ENCODE measurements at regions not wholly inside any gene's neighbourhood (a gene's known extent, or its start where the extent isn't known, plus 50 kb on each side); places are given as distances from the start of the nearest gene placed in this dataset.
A peak's percentile ranks its signal among the peaks of the same experiment; 100 is the strongest.
"Not testable (repeated sequence)": the region's sequence is repeated elsewhere in the genome, so short reads cannot be mapped to it uniquely, and the experiment has no call there.

DNA sequence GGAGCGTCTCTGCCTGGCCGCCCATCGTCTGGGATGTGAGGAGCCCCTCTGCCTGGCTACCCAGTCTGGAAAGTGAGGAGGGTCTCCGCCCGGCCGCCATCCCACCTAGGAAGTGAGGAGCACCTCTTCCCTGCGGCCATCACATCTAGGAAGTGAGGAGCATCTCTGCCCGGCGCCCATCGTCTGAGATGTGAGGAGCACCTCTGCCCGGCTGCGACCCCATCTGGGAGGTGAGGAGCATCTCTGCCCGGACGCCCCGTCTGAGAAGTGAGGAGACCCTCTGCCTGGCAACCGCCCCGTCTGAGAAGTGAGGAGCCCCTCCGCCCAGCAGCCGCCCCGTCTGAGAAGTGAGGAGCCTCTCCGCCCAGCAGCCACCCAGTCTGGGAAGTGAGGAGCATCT lies 84.5 kb downstream of the IDS start:
- DNase-seq (ENCODE audit: low spot score) = not testable (repeated sequence)

DNA sequence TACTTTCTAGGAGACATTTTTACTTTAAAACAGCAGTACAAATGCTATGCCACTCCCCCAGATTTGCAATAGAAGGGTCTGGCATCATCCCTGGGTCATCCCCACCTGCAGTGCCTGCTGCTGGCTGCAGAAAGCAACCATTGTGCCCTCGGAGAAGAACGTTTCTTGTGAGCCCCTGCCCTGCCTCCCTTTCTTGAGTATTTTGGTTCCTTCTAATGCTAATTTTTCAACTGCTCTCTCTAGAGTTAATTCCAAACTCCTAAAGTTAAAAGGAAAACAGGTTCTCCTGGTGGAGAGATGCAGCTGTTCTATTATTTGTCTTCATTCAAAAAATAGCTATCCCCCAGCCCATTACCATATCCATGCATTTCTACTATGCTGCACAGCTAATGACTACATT lies 107.1 kb downstream of the IDS start:
- DNase-seq (ENCODE audit: low spot score) = no peak

DNA sequence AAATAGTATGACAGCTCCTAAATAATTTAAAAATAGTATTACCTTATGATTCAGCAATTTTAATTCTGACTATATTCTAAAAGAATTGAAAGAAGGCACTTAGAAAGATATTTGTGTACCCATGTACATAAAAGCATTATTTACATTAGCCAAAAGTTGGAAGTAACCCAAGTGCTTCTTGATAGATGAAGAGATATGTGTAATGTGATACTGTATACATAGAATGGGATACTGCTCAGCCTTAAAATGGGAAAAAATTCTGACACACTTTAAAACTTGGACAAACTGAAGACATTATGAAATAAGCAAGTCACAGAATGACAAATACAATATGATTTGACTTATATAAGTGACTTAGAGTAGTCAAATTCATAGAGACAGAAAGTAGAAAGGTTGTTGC lies 112.2 kb downstream of the IDS start:
- DNase-seq (ENCODE audit: low spot score) = no peak

DNA sequence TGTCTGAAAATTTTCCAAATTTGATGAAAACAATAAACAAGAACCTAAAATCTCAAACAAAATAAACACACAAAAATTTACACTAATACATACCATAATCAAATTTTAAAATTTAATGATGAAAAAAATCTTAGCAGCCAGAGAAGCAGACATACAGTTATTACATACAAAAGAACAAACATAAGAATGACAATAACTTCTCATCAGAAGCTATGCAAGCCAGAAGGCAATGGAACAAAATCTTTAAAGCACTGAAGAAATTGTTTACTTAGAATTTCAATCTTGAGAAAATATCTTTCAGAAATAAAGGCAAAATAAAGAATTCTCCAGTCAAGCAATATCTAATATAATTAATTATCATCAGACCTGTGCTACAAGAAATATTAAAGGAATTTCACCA lies 121.3 kb downstream of the IDS start:
- DNase-seq (ENCODE audit: low spot score) = no peak

DNA sequence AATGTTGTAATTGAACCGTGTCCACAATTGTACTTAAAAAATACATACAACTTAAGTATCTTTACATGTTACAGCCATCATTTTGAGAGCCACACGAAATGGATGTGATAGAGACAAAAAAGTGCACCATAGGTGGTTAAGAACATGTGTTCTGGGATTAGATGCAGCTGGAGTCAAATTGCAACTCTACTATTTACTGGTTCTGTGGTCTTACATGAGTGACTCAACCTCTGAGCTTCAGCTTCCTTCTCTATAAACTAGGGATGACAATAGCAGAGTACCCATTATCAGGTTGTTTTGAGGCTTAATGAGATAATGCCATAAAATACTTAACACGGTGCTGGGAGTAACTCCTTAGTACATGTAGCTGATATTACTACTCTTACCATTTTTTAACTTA lies 130.4 kb downstream of the IDS start:
- no peak for DNase-seq (ENCODE audit: low spot score)

GRCh38 chrX:149372866-149373265 lies 132.2 kb downstream of the IDS start:
- DNase-seq (ENCODE audit: low spot score) = no peak

- DNase-seq (ENCODE audit: low spot score) = no peak
Observed at GRCh38 chrX:149371986-149372385, 133.1 kb downstream of the IDS start.

DNA sequence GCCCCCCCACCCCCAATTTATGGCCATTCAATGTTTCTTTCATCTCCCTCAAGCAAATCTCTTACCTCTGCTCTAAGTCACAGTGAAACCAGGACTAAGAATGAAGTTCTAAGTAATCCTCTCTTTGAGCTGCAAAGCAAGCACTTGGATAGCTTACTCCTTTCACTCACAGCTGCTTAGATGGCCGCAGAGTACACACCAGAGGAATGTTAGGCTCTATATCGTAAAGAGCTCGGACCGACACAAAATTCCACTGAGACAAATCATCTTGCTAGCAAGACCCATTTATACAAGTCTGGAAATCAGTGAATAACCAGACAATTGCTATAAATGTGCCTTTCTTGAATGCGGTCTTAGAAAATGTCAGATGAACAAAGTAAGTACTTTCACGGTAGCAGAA lies 135.0 kb downstream of the IDS start:
- no peak for DNase-seq (ENCODE audit: low spot score)

GRCh38 chrX:149365552-149365951 lies 139.6 kb downstream of the IDS start:
- no peak for DNase-seq (ENCODE audit: low spot score)

- no peak for DNase-seq (ENCODE audit: low spot score)
Observed at GRCh38 chrX:149365061-149365460, 140.0 kb downstream of the IDS start.

- no peak for DNase-seq (ENCODE audit: low spot score)
Observed at GRCh38 chrX:149363965-149364364, 141.1 kb downstream of the IDS start.

DNA sequence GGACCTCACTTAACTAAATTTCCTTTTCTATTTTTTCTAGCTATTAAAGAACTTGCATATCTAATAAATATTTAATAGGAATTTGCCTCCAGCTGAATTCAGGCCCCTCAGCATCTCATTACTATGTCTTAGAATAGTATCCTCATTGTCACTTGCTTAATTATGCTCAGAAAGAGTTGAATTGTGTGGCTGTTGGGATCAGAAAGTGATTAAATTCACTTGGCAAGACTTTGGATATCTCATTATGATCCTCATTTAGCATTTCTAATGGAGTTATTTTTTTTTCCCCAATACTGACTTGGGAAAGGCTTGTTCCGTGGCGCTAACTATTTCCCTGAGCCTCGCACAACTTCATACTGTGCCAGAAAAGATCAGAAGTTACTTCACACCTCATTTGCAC lies 158.8 kb downstream of the IDS start:
- no peak for DNase-seq (ENCODE audit: low spot score)

- DNase-seq (ENCODE audit: low spot score) = no peak
Observed at GRCh38 chrX:149322316-149322715, 182.8 kb downstream of the IDS start.

DNA sequence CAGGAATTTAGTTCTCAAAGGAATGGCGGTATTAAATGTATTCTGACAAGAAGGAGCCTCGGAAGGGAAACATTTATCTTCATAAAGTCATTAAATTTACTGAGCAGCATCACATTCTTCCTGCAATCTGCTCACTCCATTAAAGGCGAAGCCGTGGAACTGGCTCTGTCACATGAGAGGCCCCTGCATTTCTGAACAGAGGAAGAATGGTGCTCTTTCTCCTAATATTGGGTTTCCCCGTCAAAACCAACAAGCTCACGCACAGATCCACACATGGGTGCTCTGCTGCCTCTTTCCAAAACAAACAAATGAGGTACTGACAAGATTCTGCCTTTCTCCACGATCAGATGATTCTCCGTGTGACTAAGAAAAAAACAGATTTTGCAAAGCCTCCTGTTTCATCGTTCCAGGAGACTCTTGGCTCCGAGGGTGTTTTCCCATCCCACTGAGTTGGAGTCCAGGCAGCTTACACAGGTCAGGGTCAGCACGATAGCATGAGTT lies 191.2 kb downstream of the IDS start:
- no peak for DNase-seq (ENCODE audit: low spot score)

- DNase-seq (ENCODE audit: low spot score) = no peak
Observed at GRCh38 chrX:149312988-149313387, 192.1 kb downstream of the IDS start.

GRCh38 chrX:149312097-149312496 lies 193.0 kb downstream of the IDS start:
- no peak for DNase-seq (ENCODE audit: low spot score)

DNA sequence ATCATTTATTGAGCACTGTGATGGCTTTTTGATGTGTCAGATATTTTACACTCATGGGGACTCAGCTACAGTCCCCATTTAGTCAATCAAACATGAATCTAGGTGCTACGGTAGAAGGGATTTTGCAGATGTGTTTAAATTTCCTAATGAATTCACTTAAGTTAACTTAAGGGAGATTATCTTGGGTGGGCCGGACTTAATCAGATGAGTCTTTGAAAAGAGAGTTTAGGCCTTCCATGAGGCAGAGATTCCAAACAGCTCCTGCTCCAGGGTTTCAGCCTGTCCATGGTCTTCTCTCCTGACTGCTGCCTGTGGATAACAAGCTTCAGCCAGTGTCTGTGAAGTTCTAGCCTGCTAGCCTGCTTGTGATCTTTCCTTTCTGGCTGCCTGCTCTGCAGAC lies 202.4 kb downstream of the IDS start:
- no peak for DNase-seq (ENCODE audit: low spot score)

DNA sequence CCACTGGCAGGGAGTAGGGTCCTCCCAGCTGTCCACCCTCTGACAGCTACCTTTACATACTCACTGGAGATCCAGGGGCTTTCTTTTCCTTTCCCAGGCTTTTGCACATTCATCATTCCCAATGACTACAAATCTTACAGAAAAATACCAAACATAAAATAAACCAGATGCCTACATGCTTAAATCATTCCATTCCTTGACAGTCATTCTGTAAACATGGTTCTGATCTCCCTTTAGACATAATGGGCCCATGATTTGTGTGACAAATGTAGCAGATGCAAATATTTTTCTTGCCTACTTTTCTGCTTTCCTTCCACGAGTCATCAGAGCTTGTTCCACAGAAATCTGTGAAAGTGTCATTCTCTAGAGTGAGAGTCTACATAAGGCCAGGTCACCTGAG lies 207.0 kb downstream of the IDS start:
- no peak for DNase-seq (ENCODE audit: low spot score)

DNA sequence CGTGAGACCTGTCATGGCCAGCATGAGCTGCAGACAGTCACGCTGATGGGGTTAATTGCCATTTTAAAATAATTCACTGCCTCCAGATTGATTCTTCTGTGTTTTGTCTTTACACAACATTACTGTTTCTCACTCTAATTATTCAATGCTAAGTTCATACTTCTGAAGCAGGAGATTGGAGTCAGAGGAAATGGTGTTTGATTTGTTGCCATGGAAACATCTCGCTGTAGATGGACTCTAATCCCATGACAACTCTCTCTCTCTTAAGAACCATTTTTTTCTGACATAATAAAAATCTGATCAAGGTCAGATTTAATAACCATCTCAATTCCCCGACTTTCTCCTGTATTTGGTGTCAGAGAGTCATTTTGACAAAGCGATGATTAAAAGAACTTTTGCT lies 209.0 kb downstream of the IDS start:
- DNase-seq (ENCODE audit: low spot score) = no peak

- DNase-seq (ENCODE audit: low spot score) = peak; percentile 13
Observed at GRCh38 chrX:149286940-149287349, 218.2 kb downstream of the IDS start.

- DNase-seq (ENCODE audit: low spot score) = no peak
Observed at GRCh38 chrX:149284616-149285015, 220.5 kb downstream of the IDS start.

DNA sequence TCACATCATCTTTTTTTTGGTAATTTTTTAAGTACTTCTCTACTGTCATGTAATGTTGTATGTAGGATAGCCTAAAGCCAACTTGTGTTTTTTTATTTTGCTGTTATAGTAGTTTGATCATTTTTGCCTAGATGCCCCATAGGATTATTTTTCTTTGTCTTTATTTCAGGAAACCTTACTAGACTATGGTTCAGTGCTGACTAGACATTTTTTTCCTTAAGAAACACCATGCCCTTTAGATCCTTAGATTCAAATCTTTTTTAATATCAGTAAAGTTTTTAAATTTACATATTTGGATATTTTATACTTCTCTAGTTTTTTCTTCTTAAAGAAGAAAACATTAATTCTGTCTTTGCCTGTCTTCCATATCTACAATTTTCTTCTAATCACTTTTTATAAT lies 221.3 kb downstream of the IDS start:
- no peak for DNase-seq (ENCODE audit: low spot score)

DNA sequence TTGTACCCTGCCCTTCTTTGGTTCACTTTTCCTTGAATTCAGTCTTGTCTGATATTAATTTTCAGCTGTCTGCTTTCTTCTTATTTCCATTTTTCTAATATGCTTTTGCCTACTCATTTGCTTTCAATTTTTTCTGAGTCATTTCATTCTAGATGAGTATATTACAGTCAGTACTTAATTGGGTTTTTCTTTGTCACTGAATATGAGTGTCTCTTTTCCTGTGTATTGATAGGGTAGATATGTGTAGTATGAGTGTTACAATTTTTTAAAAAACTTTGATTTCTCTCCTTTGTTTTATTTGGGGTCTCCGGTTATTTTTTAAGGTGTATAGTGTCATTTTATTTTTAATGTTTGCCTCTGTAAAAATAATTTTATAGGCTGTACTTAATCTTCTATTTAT lies 222.2 kb downstream of the IDS start:
- DNase-seq (ENCODE audit: low spot score) = no peak

- no peak for DNase-seq (ENCODE audit: low spot score)
Observed at GRCh38 chrX:149280011-149280410, 225.1 kb downstream of the IDS start.

DNA sequence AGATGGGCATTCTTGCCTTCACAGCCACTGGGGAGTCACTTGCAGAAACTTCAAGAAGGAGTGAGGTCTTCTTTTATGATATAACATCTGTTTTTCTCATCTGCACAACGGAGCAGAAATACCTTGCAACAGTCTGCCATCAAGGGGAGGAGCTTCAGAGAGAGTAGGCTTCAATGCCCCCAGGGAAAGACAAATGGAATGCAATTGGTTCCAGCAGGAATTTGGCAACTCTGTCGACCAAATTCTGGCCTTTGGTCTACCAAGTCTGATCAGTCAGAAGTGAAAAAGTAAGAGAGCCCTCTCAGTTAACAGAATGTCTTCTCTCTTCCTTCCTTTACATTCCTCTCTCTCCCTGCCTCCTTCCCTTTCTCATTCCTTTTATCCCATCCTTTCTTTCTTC lies 229.3 kb downstream of the IDS start:
- DNase-seq (ENCODE audit: low spot score) = no peak

All from HuH-7 (cell line).